ENCODE measurements at regions not wholly inside any gene's neighbourhood (a gene's known extent, or its start where the extent isn't known, plus 50 kb on each side); places are given as distances from the start of the nearest gene placed in this dataset.
A peak's percentile ranks its signal among the peaks of the same experiment; 100 is the strongest.

DNA sequence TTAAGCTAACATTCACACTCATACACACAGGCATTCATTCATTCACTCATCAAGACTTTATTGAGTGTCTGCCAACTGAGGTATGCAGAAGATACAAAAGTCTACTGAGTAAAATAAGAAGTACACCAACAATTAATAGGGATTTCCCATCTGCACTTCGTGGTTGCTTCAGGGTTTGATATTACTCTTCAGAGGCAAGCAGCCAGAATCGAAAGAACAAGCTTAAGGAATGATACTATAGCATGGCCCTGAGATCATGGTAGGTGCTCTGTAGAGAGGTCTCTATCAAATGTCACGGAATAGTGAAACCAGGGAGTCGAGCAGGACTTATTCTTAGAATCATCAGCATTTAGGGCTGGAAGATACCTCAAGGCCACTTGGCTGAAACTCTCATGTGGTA is 135.4 kb downstream of the NRN1 start:
- H3K4me3 ChIP-seq = no peak overlapping the region
- H3K4me1 ChIP-seq = no peaks in the 10 kb centered on the region
- 79 to 84% methylated on average over 4 of the region's 4 CpGs for WGBS, 2 donors
- no peak for DNase-seq
- no peak overlapping the region for H3K27ac ChIP-seq
- H3K9me3 ChIP-seq = peaks cover 0 to 7% (median 4%) of the 10 kb centered on the region in 4 donors
- no peaks in the 10 kb centered on the region for H3K27me3 ChIP-seq
- no peaks in the 10 kb centered on the region for H3K36me3 ChIP-seq
- TF ChIP-seq, protein P1, sequence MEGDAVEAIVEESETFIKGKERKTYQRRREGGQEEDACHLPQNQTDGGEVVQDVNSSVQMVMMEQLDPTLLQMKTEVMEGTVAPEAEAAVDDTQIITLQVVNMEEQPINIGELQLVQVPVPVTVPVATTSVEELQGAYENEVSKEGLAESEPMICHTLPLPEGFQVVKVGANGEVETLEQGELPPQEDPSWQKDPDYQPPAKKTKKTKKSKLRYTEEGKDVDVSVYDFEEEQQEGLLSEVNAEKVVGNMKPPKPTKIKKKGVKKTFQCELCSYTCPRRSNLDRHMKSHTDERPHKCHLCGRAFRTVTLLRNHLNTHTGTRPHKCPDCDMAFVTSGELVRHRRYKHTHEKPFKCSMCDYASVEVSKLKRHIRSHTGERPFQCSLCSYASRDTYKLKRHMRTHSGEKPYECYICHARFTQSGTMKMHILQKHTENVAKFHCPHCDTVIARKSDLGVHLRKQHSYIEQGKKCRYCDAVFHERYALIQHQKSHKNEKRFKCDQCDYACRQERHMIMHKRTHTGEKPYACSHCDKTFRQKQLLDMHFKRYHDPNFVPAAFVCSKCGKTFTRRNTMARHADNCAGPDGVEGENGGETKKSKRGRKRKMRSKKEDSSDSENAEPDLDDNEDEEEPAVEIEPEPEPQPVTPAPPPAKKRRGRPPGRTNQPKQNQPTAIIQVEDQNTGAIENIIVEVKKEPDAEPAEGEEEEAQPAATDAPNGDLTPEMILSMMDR (IDR thresholded peaks at IDR 0.05) = no peak
- TF ChIP-seq POLR2A (IDR thresholded peaks at IDR 0.05) = no peak
- TF ChIP-seq EP300 (IDR thresholded peaks at IDR 0.05) = no peak
- TF ChIP-seq POLR2AphosphoS5 (IDR thresholded peaks at IDR 0.05) = no peak
- intact Hi-C loops (cut with DNase I) = no loop called here

DNA sequence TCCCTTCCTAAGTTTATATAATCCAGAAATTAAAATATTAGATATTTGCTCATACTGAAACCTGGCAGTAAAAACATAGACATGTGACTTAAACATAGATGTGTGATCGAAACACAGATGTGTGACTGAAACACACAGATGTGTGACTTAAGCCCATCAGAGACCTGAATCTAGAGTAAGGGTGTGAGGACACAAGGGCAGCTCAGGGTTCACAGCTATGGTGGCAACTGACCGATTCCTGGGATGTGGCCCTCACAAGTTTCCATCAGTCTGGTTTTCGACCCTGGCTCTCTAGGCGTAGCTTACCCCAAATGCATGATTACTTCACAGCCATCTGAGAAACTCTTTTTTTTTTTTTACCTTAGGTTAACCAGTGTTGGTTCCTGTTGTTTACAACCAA is 137.0 kb downstream of the NRN1 start:
- TF ChIP-seq, protein P1 (IDR thresholded peaks at IDR 0.05) = no peak
- TF ChIP-seq EP300 (IDR thresholded peaks at IDR 0.05) (no peak), POLR2A (IDR thresholded peaks at IDR 0.05) (no peak), POLR2AphosphoS5 (IDR thresholded peaks at IDR 0.05) (no peak)
- peaks cover 0 to 7% (median 4%) of the 10 kb centered on the region in 4 donors for H3K9me3 ChIP-seq
- no peak overlapping the region for H3K4me3 ChIP-seq
- H3K4me1 ChIP-seq = no peaks in the 10 kb centered on the region
- no peak overlapping the region for H3K27ac ChIP-seq
- intact Hi-C loops (cut with DNase I) = no loop called here
- H3K36me3 ChIP-seq = no peaks in the 10 kb centered on the region
- DNase-seq = no peak
- no peaks in the 10 kb centered on the region for H3K27me3 ChIP-seq
- 88 to 95% methylated on average over 4 of the region's 4 CpGs for WGBS, 2 donors

DNA sequence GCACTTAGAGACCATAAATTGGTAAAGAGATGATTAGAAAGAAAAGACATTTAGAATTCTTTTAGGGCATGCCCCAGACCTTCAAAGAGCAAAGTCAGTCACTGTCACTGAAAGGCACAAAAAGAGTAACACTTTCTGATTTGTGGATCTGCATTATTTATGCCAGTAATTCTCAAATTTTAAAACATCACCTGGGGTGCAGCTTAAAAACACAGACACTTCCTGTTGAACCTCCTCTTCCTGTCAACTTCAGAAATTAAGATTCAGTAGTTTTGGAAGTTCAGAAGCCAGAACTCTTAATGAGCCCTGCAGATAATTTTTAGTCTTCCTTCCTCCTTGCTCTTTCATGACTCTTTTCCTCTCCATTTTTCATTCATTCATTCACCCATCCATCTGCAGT is 137.5 kb downstream of the NRN1 start:
- no peaks in the 10 kb centered on the region for H3K36me3 ChIP-seq
- no peak overlapping the region for H3K27ac ChIP-seq
- H3K27me3 ChIP-seq = no peaks in the 10 kb centered on the region
- H3K9me3 ChIP-seq = peaks cover 0 to 7% (median 4%) of the 10 kb centered on the region in 4 donors
- TF ChIP-seq POLR2AphosphoS5 (IDR thresholded peaks at IDR 0.05) = no peak
- TF ChIP-seq EP300 (IDR thresholded peaks at IDR 0.05) = no peak
- TF ChIP-seq, protein P1 (IDR thresholded peaks at IDR 0.05) = no peak
- no peak for TF ChIP-seq POLR2A (IDR thresholded peaks at IDR 0.05)
- H3K4me1 ChIP-seq = no peaks in the 10 kb centered on the region
- intact Hi-C loops (cut with DNase I) = no loop called here
- DNase-seq = no peak
- H3K4me3 ChIP-seq = no peak overlapping the region

DNA sequence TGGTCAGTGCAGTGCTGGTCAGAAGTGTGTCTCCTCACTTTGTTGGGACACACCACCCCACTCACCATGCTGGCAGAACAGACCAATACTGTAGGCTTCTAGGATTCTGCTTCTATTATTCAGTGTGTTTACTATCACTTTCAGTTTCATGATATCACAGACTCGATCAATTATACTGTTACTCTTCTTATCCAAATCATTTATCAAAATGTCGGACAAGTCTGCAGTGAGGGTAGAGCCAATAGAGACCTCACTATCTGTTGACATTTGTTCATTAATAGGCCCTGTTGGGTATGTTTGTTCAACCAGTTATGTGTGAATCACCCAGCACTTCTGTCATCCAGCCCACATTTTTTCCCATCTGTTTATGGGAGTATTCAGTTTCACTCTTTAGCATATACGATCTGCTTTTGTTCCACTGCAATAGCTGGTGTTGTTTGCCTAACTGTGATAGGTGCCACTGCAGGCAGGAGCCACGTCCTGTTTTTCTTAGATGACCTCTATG is 140.1 kb downstream of the NRN1 start:
- Histone ChIP-seq H3K36me3 (no peaks in the 10 kb centered on the region), H3K27me3 (no peaks in the 10 kb centered on the region), H3K4me3 (peak overlapping the region in 3 of 4 donors; percentile 7 to 21 (median 11)), H3K27ac (peak overlapping the region in 1 of 4 donors; percentile 28), H3K9me3 (peaks cover 0 to 7% (median 0%) of the 10 kb centered on the region in 4 donors), H3K4me1 (no peaks in the 10 kb centered on the region)
- DNase-seq = no peak
- 8 to 41% methylated on average over 4 of the region's 4 CpGs for WGBS, 2 donors
- intact Hi-C loops (cut with DNase I) = no loop called here
- TF ChIP-seq EP300 (IDR thresholded peaks at IDR 0.05) = no peak

DNA sequence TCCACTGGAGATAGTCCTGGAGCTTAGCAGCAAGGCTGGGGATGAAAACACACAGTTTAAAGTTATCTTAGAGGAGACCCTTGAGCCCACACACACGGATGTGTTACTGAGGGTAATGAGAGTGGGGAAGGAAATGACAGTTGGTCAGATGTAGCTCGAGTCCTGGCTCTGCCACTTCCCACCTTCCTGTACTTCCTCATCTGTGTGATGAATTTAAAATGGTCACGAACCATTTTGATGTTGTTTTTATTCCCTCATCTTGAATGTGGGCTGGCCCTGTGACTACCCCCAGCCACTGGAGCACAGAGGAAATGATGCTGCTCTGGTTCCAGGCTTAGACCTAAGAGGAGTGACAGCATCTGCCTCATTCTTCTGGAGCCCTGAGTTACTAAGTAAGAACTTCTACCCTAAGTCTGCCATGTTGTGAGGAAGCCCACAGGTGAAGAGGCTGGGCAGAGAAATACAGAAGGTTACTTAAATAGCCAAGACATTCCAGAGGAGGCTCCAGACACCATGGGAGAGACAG is 141.2 kb downstream of the NRN1 start:
- H3K36me3 ChIP-seq = no peaks in the 10 kb centered on the region
- TF ChIP-seq EP300 (IDR thresholded peaks at IDR 0.05) (no peak), POLR2A (IDR thresholded peaks at IDR 0.05) (no peak), POLR2AphosphoS5 (IDR thresholded peaks at IDR 0.05) (no peak)
- TF ChIP-seq, protein P1 (IDR thresholded peaks at IDR 0.05) = no peak
- no peak for DNase-seq
- no peaks in the 10 kb centered on the region for H3K4me1 ChIP-seq
- H3K9me3 ChIP-seq = peaks cover 0 to 3% (median 0%) of the 10 kb centered on the region in 4 donors
- no peaks in the 10 kb centered on the region for H3K27me3 ChIP-seq
- 50 to 87% methylated on average over 3 of the region's 3 CpGs for WGBS, 2 donors
- H3K4me3 ChIP-seq = no peak overlapping the region
- no peak overlapping the region for H3K27ac ChIP-seq
- intact Hi-C loops (cut with DNase I) = no loop called here
